HepG2 (cell line): ENCODE measurements at regions not wholly inside any gene's neighbourhood (a gene's known extent, or its start where the extent isn't known, plus 50 kb on each side); places are given as distances from the start of the nearest gene placed in this dataset.

Source experiments
- ATAC-seq: fragments of 200-7000 bp; cut with Tn5 transposase; 3 replicates; pipeline ENCODE4 v1.9.1; 2020; ENCODE audit warnings: mild to moderate bottlenecking, moderate library complexity
- BruUV-seq: library from RNA; stranded (reverse); fragments of 400-500 nt; replicated peaks from 2 replicates; lab custom pipeline; 2021; lab: Mats Ljungman, UMichigan
- CTCF ChIA-PET: fragments of 300-600 bp; formaldehyde crosslinking; extraction: SDS; loops from one replicate; lab custom pipeline; 2021; ENCODE audit warnings: low total read pairs, inconsistent platforms, low intra/inter-chr PET ratio; lab: Yijun Ruan, JAX
- POLR2A ChIA-PET: fragments of 350-600 bp; sonication (Branson Sonifier 250); formaldehyde crosslinking; loops from one replicate; lab custom pipeline; 2020; ENCODE audit warnings: antibody characterized with exemption, inconsistent platforms; lab: Yijun Ruan, JAX
- DNase-seq: peaks from one replicate; pipeline ENCODE4 v3.0.0-alpha.2; 2015; ENCODE audit warnings: low spot score
- FAIRE-seq: peaks from 3 replicates; lab custom pipeline; 2011; peaks lifted over from hg19 to GRCh38; lab: Jason Lieb, UNC
- H2AFZ ChIP-seq: one replicate; pipeline ENCODE4 v1.6.1; 2011; ENCODE audit warnings: low read length, inconsistent platforms
- H3K27ac ChIP-seq: fragments of 300-600 bp; 3 replicates; pipeline ENCODE4 v1.8.0; 2011; ENCODE audit warnings: mixed run types, mild to moderate bottlenecking, mixed read lengths, low read length, inconsistent platforms; ENCODE audit not compliant: insufficient read depth; ENCODE audit errors: extremely low read length
- H3K27me3 ChIP-seq, 2 experiments: fragments of 200-600 bp in 1 of 2; 2 replicates in 1 of 2; 3 replicates in 1 of 2; pipeline versions ENCODE4 v1.6.0 to v1.8.0; 2011; ENCODE audit warnings: low read length in 2 of 2, mild to moderate bottlenecking in 2 of 2, moderate library complexity in 2 of 2, inconsistent platforms in 1 of 2; ENCODE audit not compliant: insufficient read depth in 2 of 2, control insufficient read depth in 1 of 2
- H3K36me3 ChIP-seq, 2 experiments: fragments of 200-600 bp in 1 of 2; replicated peaks in 1 of 2; 2 replicates in 1 of 2; 3 replicates in 1 of 2; pipeline versions ENCODE4 v1.5.1 to v1.8.0; 2011; ENCODE audit warnings: low read length in 2 of 2, inconsistent platforms in 1 of 2; ENCODE audit not compliant: insufficient read depth in 2 of 2, control insufficient read depth in 1 of 2
- H3K4me1 ChIP-seq: 2 replicates; pipeline ENCODE4 v1.5.1; 2012; ENCODE audit warnings: low read length, inconsistent platforms; ENCODE audit not compliant: insufficient read depth
- H3K4me2 ChIP-seq: 2 replicates; pipeline ENCODE4 v1.6.0; 2011; ENCODE audit warnings: low read depth, low read length, inconsistent platforms
- H3K4me3 ChIP-seq, 3 experiments: fragments of 200-600 bp in 1 of 3; sonication (generic), shearing (Covaris generic) in 1 of 3; replicated peaks in 1 of 3; 2 replicates each; pipeline ENCODE4 v1.5.1; 2011 to 2016; ENCODE audit warnings: low read length in 3 of 3, inconsistent platforms in 2 of 3, low read depth in 2 of 3, mild to moderate bottlenecking in 2 of 3, control low read depth in 1 of 3, mixed read lengths in 1 of 3; ENCODE audit not compliant: insufficient read depth in 1 of 3
- H3K79me2 ChIP-seq: one replicate; pipeline ENCODE4 v1.6.1; 2011; ENCODE audit warnings: low read length, inconsistent platforms; ENCODE audit not compliant: insufficient read depth
- H3K9ac ChIP-seq: 2 replicates; pipeline ENCODE4 v1.6.0; 2011; ENCODE audit warnings: mild to moderate bottlenecking, low read depth, low read length, inconsistent platforms; ENCODE audit not compliant: insufficient read depth
- H3K9me3 ChIP-seq: 2 replicates; pipeline ENCODE4 v1.5.1; 2012; ENCODE audit warnings: mild to moderate bottlenecking, low read length
- H4K20me1 ChIP-seq: 2 replicates; pipeline ENCODE4 v1.6.0; 2011; ENCODE audit warnings: inconsistent platforms, mild to moderate bottlenecking, low read length, moderate library complexity; ENCODE audit not compliant: insufficient read depth
- ARNTL ChIP-seq: sonication (generic); formaldehyde crosslinking; IDR thresholded peaks from 2 replicates; pipeline ENCODE4 v1.4.0; 2020; ENCODE audit warnings: mild to moderate bottlenecking, missing genetic modification reagents
- BRD4 ChIP-seq: sonication (generic); formaldehyde crosslinking; IDR thresholded peaks from 2 replicates; pipeline ENCODE4 v1.4.0; 2020; ENCODE audit warnings: missing genetic modification reagents
- ERF ChIP-seq: IDR thresholded peaks from 2 replicates; pipeline ENCODE4 v1.6.1; 2018; ENCODE audit warnings: missing biosample characterization, missing genetic modification reagents
- NR0B2 ChIP-seq: sonication (generic); formaldehyde crosslinking; IDR thresholded peaks from 2 replicates; pipeline ENCODE4 v1.4.0; 2020; ENCODE audit warnings: mild to moderate bottlenecking, missing genetic modification reagents
- PCBP2 ChIP-seq: fragments of 200-400 bp; formaldehyde crosslinking; optimal IDR thresholded peaks from 2 replicates; pipeline ENCODE3; 2018; ENCODE audit warnings: low read length, low read depth; ENCODE audit not compliant: poor library complexity, severe bottlenecking
- TBX2 ChIP-seq: sonication (generic); formaldehyde crosslinking; IDR thresholded peaks from 2 replicates; pipeline ENCODE4 v1.5.0; 2020; ENCODE audit warnings: missing genetic modification reagents, mild to moderate bottlenecking, borderline replicate concordance
- THAP8 ChIP-seq: sonication (generic); formaldehyde crosslinking; IDR thresholded peaks from 2 replicates; pipeline ENCODE4 v1.5.1; 2020; ENCODE audit warnings: missing genetic modification reagents, mild to moderate bottlenecking, borderline replicate concordance
- THYN1 ChIP-seq: sonication (generic); formaldehyde crosslinking; IDR thresholded peaks from 2 replicates; pipeline ENCODE4 v1.8.1; 2023; ENCODE audit warnings: low read depth, mild to moderate bottlenecking, moderate library complexity, missing genetic modification reagents, borderline replicate concordance
- ZFP36L1 ChIP-seq: sonication (generic); formaldehyde crosslinking; IDR thresholded peaks from 2 replicates; pipeline ENCODE4 v1.8.0; 2022; ENCODE audit warnings: mild to moderate bottlenecking, missing genetic modification reagents, moderate library complexity
- ZFP37 ChIP-seq: sonication (generic); formaldehyde crosslinking; IDR thresholded peaks from 2 replicates; pipeline ENCODE4 v1.4.0; 2020; ENCODE audit warnings: missing genetic modification reagents, borderline replicate concordance
- ZMYM4 ChIP-seq: sonication (generic); formaldehyde crosslinking; IDR thresholded peaks from 2 replicates; pipeline ENCODE4 v1.8.1; 2023; ENCODE audit warnings: mild to moderate bottlenecking, missing genetic modification reagents
- ZNF543 ChIP-seq: sonication (generic); formaldehyde crosslinking; IDR thresholded peaks from 2 replicates; pipeline ENCODE4 v1.4.0; 2020; ENCODE audit warnings: mild to moderate bottlenecking, missing genetic modification reagents
- ZNF550 ChIP-seq: sonication (generic); formaldehyde crosslinking; IDR thresholded peaks from 2 replicates; pipeline ENCODE4 v1.4.0; 2020; ENCODE audit warnings: mild to moderate bottlenecking, missing genetic modification reagents, borderline replicate concordance
- ZNF569 ChIP-seq: sonication (generic); formaldehyde crosslinking; IDR thresholded peaks from 2 replicates; pipeline ENCODE4 v1.5.0; 2020; ENCODE audit warnings: mild to moderate bottlenecking, missing genetic modification reagents, moderate library complexity, borderline replicate concordance
- ZNF850 ChIP-seq: sonication (generic); formaldehyde crosslinking; conservative IDR thresholded peaks from 2 replicates; pipeline ENCODE4 v1.9.0; 2021; ENCODE audit warnings: mild to moderate bottlenecking, missing genetic modification reagents
- WGBS: methylation state at CpG from one replicate; pipeline ENCODE4 v1.1.6; 2017; ENCODE audit warnings: low lambda C conversion rate; 5-methylcytosine and 5-hydroxymethylcytosine counted together
- in situ Hi-C: cut with HindIII; loops from 2 replicates; pipeline ENCODE4 v1.10.0; 2017; ENCODE audit warnings: low pct_unique_long_range_greater_than_20kb; ENCODE audit not compliant: extremely low pct_ligation_motif_present
- intact Hi-C: fragments of 100-400 bp; cut with micrococcal nuclease; formaldehyde crosslinking; loops from one replicate; pipeline ENCODE4 v1.10.0; 2022; ENCODE audit not compliant: unreplicated experiment

- intact Hi-C loops = no loop called here
- WGBS = 0% methylated on average over 1 of the region's 1 CpG
Measured at GRCh38 chrY:21105529-21105928, 349.6 kb downstream of the RPS4Y2 start.

GRCh38 chrY:21111313-21111712 lies 355.4 kb downstream of the RPS4Y2 start:
- Histone ChIP-seq H3K4me2 (no peak overlapping the region), H3K4me1 (no peaks in the 10 kb centered on the region), H3K27me3 (no peaks in the 10 kb centered on the region), H3K27ac (no peak overlapping the region), H3K4me3 (no peak overlapping the region), H3K9me3 (peaks cover 50% of the 10 kb centered on the region), H3K9ac (no peak overlapping the region), H3K36me3 (no peaks in the 10 kb centered on the region), H3K79me2 (no peaks in the 10 kb centered on the region), H4K20me1 (no peaks in the 10 kb centered on the region), H2AFZ (no peak overlapping the region)
- ATAC-seq (no peak), DNase-seq (no peak), FAIRE-seq (no peak)
- intact Hi-C loops = no loop called here
- WGBS = 0% methylated on average over 1 of the region's 1 CpG
- CTCF ChIA-PET = no interaction called here
- TF ChIP-seq ZNF850 (CRISPR knock-in tag) (no peak), ZNF550 (no peak), ZFP36L1 (no peak), PCBP2 (no peak), ZMYM4 (CRISPR knock-in tag) (no peak), ARNTL (CRISPR knock-in tag) (no peak), TBX2 (CRISPR knock-in tag) (no peak), ERF (no peak), ZNF569 (CRISPR knock-in tag) (no peak), ZFP37 (CRISPR knock-in tag) (no peak), THAP8 (CRISPR knock-in tag) (no peak), THYN1 (CRISPR knock-in tag) (no peak), NR0B2 (CRISPR knock-in tag) (no peak)
- POLR2A ChIA-PET = no interaction called here
- in situ Hi-C loops = no loop called here
- BruUV-seq = no TSS peak

More at GRCh38 chrY:21105529-21105928, 349.6 kb downstream of the RPS4Y2 start:
- Histone ChIP-seq H3K4me3 (no peak overlapping the region), H3K27ac (no peak overlapping the region), H3K27me3 (no peaks in the 10 kb centered on the region), H2AFZ (no peak overlapping the region), H4K20me1 (no peaks in the 10 kb centered on the region), H3K4me1 (no peaks in the 10 kb centered on the region), H3K9me3 (peaks cover 52% of the 10 kb centered on the region; the same call in 1 of the 2 replicates), H3K4me2 (no peak overlapping the region), H3K36me3 (no peaks in the 10 kb centered on the region), H3K9ac (no peak overlapping the region), H3K79me2 (no peaks in the 10 kb centered on the region)
- DNase-seq (no peak), FAIRE-seq (no peak), ATAC-seq (no peak)
- CTCF ChIA-PET = no interaction called here
- no TSS peak for BruUV-seq
- TF ChIP-seq BRD4 (CRISPR knock-in tag) (no peak), ZNF543 (CRISPR knock-in tag) (no peak)
- in situ Hi-C loops = no loop called here
- POLR2A ChIA-PET = no interaction called here
